SKM-1 (cell line): ENCODE measurements at regions not wholly inside any gene's neighbourhood (a gene's known extent, or its start where the extent isn't known, plus 50 kb on each side); places are given as distances from the start of the nearest gene placed in this dataset.

Experiments
- DNase-seq: peaks from one replicate; lab custom pipeline; 2025; ENCODE audit not compliant: unreplicated experiment; lab: John Stamatoyannopoulos, UW

DNA sequence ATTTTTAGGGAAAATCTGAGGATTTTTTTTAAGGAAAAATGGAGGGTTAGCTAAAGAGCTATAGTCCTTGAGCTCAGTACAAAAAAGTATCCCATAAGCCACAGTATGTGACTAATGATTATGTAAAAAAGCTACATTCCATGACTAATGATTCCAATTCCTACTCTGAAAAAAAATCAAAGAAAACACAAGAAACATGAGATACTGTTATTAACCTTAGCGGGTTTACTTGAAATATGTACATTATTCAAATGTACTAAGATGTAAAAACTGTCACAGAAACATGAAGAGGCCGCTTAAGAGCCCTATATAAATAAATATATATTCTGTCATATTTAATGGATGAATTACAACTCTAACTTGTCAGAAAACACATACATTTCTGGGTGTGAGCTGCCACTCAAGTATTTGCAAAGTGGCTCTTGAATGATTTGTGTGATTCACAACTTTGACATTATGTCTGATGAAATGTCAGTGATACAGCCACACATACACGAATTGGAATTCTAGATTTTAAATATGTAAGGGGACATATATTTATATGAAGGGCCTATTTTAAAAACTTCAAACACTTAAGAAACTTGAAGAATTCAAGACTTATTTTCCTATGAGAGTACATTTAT is 518.7 kb upstream of the SUCLG2 start:
- DNase-seq: no peak

DNA sequence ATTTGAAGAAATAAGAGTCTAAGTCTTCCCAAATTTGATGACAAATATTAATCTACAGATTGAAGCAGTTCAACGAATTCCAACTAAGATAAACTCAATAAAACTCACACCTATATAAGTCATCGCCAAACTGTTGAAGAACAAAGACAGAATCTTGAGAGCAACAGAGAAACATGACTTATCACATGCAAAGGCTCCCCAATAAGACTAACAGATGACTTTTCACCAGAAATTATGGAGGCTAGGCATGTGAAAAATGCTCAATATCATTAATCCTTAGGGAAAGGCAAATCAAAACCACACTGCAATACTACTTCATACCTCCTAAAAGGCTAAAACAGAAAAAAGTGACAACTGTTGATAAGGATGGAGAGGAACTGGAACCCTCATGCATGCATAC is 517.6 kb upstream of the SUCLG2 start:
- DNase-seq: no peak

DNA sequence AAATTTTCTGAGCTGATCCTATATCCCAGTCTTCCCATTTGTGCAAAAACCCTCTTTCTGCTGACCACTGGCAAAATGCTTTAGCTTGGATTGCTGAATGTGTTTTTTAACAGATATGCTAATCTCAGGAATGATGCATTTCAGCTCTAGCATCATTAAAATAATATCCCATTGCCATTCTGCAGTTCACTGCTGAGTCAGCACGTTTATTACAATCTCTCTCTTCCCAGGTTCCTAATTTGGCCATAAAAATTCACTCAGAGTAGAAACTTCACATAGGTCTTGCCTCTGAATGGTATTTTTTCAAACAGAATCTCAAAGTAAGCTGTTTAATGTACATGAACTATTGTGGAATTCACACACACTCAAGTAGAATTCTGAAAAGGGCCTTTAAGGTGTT is 509.6 kb upstream of the SUCLG2 start:
- DNase-seq: no peak

DNA sequence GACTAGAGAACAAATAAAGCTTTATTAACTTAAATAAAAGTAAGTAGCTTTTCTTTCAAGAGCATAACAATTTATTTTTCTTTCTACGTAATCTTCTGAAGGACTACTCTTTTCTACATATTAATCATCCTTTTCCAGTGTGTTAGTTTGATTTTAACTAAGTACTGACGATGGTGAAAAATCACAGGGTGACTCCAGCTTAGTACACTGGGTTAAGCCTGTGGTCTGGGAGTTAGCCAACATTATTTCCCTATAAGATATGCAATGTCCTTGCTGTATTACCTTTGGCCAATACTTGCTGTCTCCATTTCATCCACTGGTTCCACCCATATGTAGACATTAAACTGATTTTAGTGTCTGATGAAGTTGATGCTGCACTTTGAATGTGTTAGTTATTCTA is 508.6 kb upstream of the SUCLG2 start:
- DNase-seq: no peak

GRCh38 chr3:68162644-68163043 is 508.2 kb upstream of the SUCLG2 start:
- DNase-seq: no peak

DNA sequence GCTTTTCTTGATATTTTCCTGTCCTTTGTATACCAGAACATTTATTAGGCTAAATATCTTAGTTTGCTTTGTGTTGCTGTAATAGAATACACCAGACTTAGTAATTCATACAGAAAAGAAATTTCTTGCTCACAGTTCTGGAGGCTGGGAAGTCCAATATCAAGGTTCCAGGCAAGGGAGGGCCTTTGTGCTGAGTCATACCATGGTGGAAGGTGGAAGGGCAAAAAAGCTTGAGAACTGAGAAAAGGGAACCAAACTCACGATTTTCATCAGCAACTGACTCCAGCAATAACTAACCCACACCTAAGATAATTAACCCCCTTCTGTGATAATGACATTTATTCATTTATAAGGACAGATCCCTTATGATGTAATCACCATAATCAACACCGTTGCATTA is 496.9 kb upstream of the SUCLG2 start:
- DNase-seq: no peak

DNA sequence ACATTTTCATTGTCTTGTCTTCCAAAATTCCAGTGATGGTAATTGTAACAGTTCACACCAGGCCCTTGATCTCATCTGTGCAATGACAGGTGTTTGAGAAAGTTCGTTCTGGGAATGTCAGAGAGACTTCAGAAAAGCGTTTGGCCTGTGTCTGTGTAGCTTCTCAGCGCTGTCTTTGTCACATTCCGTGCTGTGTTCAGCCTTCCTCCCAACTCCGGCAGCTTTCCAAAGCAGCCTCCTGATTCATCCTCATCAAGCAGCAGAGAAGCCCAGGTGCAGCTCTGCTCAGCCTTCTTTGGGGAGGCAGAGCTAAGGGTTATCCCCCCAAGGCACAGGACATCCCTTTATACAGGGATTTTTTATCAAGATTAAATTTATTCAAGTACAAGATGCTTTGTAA is 494.0 kb upstream of the SUCLG2 start:
- no peak for DNase-seq

GRCh38 chr3:68142441-68142840 is 488.0 kb upstream of the SUCLG2 start:
- no peak for DNase-seq

DNA sequence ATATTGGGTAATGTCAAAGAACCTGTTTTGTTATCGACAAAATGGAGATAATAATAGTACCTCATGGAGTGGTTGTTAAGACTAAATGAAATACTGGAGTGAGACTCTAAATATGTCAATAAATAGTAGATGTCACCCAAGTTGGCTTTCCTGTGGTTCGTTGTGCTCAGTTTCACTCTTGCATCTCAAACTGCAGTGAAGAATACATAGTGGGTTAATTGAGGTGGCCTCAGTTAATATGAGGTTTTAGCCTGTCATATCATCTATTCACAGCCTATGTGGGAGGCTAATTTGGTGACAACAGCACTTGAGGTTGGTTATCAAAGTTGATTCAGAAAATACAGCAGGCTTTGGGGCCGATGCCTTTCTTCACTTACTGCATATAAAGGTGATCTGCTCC is 485.5 kb upstream of the SUCLG2 start:
- DNase-seq: no peak

DNA sequence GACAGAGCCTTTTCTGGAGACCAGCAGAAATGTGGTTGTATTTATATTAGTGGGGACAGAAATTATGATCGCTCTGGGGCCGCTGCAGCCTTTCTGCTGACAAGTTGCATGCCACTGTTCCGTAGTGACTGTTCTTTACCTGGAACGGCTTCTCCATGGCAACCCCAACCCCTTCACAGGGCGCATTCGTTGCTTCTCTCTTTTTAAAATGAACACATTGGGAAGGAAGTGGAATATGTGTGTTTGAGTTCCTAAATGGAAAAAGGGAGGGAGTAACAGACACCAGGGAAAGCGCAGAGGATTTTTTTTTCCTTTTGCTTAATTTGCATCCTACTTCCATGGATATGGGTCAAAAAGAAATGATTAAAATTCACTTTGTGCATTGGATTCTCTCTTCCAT is 482.0 kb upstream of the SUCLG2 start:
- DNase-seq: no peak

- no peak for DNase-seq
Measured at GRCh38 chr3:68135067-68135466, 480.7 kb upstream of the SUCLG2 start.

- DNase-seq: no peak
Measured at GRCh38 chr3:68129065-68129464, 474.7 kb upstream of the SUCLG2 start.

- DNase-seq: no peak
Measured at GRCh38 chr3:68123231-68123630, 468.8 kb upstream of the SUCLG2 start.

- DNase-seq: no peak
Measured at GRCh38 chr3:68121287-68121686, 466.9 kb upstream of the SUCLG2 start.

- no peak for DNase-seq
Measured at GRCh38 chr3:68116580-68116979, 462.2 kb upstream of the SUCLG2 start.

- DNase-seq: no peak
Measured at GRCh38 chr3:68103811-68104210, 449.4 kb upstream of the SUCLG2 start.

GRCh38 chr3:68090571-68090970 is 436.2 kb upstream of the SUCLG2 start:
- DNase-seq: no peak

- no peak for DNase-seq
Measured at GRCh38 chr3:68089572-68090011, 435.2 kb upstream of the SUCLG2 start.

GRCh38 chr3:68088636-68089035 is 434.2 kb upstream of the SUCLG2 start:
- no peak for DNase-seq

GRCh38 chr3:68088216-68088615 is 433.8 kb upstream of the SUCLG2 start:
- DNase-seq: no peak

GRCh38 chr3:68072062-68072461 is 417.6 kb upstream of the SUCLG2 start:
- no peak for DNase-seq

GRCh38 chr3:68070186-68070585 is 415.8 kb upstream of the SUCLG2 start:
- no peak for DNase-seq

DNA sequence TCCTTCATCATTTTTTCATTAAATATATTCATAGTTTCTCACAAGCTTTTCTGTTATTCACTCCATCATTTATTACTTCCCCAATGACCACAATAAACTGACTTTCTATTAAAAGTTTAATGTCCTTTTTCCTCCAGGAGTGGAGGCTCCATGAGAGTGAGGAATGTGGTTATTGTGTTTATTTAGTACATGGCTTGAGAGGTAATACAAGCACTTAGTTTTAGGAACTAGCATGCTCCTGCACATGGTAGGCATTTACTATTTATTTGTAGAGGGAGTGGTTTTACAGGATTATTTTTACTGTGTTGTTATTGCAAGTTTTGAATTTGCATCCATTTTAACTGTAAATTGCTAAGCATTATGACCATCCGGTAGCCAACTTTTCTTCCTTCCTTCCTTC is 412.9 kb upstream of the SUCLG2 start:
- DNase-seq: no peak

GRCh38 chr3:68062926-68063325 is 408.5 kb upstream of the SUCLG2 start:
- DNase-seq: no peak
